GM12878 (cell line): ENCODE measurements at regions not wholly inside any gene's neighbourhood (a gene's known extent, or its start where the extent isn't known, plus 50 kb on each side); places are given as distances from the start of the nearest gene placed in this dataset.

ENCODE experiments used
- ATAC-seq: fragments of 200-7000 bp; cut with Tn5 transposase; 3 replicates; pipeline ENCODE4 v1.9.1; 2020; ENCODE audit warnings: mild to moderate bottlenecking, moderate library complexity
- BruUV-seq: library from RNA; stranded (reverse); fragments of 400-500 nt; replicated peaks from 2 replicates; lab custom pipeline; 2021; lab: Mats Ljungman, UMichigan
- CTCF ChIA-PET: fragments of 300-600 bp; sonication (Branson Sonifier 250); formaldehyde crosslinking; extraction: SDS; loops from one replicate; lab custom pipeline; 2021; ENCODE audit warnings: inconsistent platforms; lab: Yijun Ruan, JAX
- POLR2A ChIA-PET: fragments of 350-600 bp; formaldehyde crosslinking; extraction: SDS; loops from one replicate; lab custom pipeline; 2021; ENCODE audit warnings: inconsistent platforms; lab: Charles Lee
- RAD21 ChIA-PET: fragments of 300-600 bp; sonication (Branson Sonifier 250); formaldehyde crosslinking; loops from one replicate; lab custom pipeline; 2023; ENCODE audit warnings: antibody characterized with exemption; ENCODE audit not compliant: unreplicated experiment; lab: Charles Lee
- SMC1A ChIA-PET: fragments of 300-600 bp; sonication (Branson Sonifier 250); formaldehyde crosslinking; loops from one replicate; lab custom pipeline; 2023; ENCODE audit not compliant: unreplicated experiment, uncharacterized antibody; lab: Charles Lee
- DNase-seq: peaks from one replicate; pipeline ENCODE4 v3.0.0-alpha.2; 2011; ENCODE audit warnings: low read depth, low spot score
- FAIRE-seq: peaks from 3 replicates; lab custom pipeline; 2011; peaks lifted over from hg19 to GRCh38; lab: Jason Lieb, UNC
- H2AFZ ChIP-seq: 2 replicates; pipeline ENCODE4 v1.6.0; 2011; ENCODE audit warnings: low read depth, low read length, control low read depth; ENCODE audit not compliant: control insufficient read depth
- H3K27ac ChIP-seq: 2 replicates; pipeline ENCODE4 v1.5.1; 2011; ENCODE audit warnings: control low read depth; ENCODE audit not compliant: control insufficient read depth, insufficient read depth
- H3K27me3 ChIP-seq, 2 experiments: replicated peaks in 1 of 2; 2 replicates each; pipeline versions ENCODE4 v1.6.0 to v1.6.1; 2011; ENCODE audit warnings: low read length in 1 of 2; ENCODE audit not compliant: control insufficient read depth in 2 of 2, insufficient read depth in 2 of 2
- H3K36me3 ChIP-seq, 2 experiments: 2 replicates each; pipeline ENCODE4 v1.5.1; 2011; ENCODE audit warnings: low read length in 1 of 2; ENCODE audit not compliant: control insufficient read depth in 2 of 2, insufficient read depth in 2 of 2
- H3K4me1 ChIP-seq: 2 replicates; pipeline ENCODE4 v1.6.1; 2011; ENCODE audit warnings: mild to moderate bottlenecking, low read length, moderate library complexity, mixed read lengths; ENCODE audit not compliant: control insufficient read depth, insufficient read depth
- H3K4me2 ChIP-seq: 2 replicates; pipeline ENCODE4 v1.6.0; 2011; ENCODE audit warnings: control low read depth; ENCODE audit not compliant: control insufficient read depth, insufficient read depth
- H3K4me3 ChIP-seq: fragments of 200-600 bp; sonication (generic); 2 replicates; pipeline ENCODE4 v1.5.1; 2016
- H3K79me2 ChIP-seq: 2 replicates; pipeline ENCODE4 v1.6.0; 2011; ENCODE audit warnings: low read length; ENCODE audit not compliant: control insufficient read depth, insufficient read depth
- H3K9ac ChIP-seq: 2 replicates; pipeline ENCODE4 v1.8.0; 2011; ENCODE audit warnings: low read length, control low read depth, mixed read lengths; ENCODE audit not compliant: control insufficient read depth, insufficient read depth
- H3K9me3 ChIP-seq: replicated peaks from 3 replicates; pipeline ENCODE4 v1.5.1; 2011; ENCODE audit warnings: mild to moderate bottlenecking, low read length; ENCODE audit not compliant: control insufficient read depth, insufficient read depth
- H4K20me1 ChIP-seq: 2 replicates; pipeline ENCODE4 v1.6.0; 2011; ENCODE audit not compliant: control insufficient read depth, insufficient read depth
- BRCA1 ChIP-seq: IDR thresholded peaks from 2 replicates; pipeline ENCODE4 v1.6.1; 2011; ENCODE audit warnings: low read depth, low read length, improper control_type of control experiment
- CBFB ChIP-seq: IDR thresholded peaks from 2 replicates; pipeline ENCODE4 v1.6.1; 2016; ENCODE audit warnings: antibody characterized with exemption, low read depth
- CBX5 ChIP-seq: sonication (generic); IDR thresholded peaks from 2 replicates; pipeline ENCODE4 v1.6.1; 2016; ENCODE audit warnings: low read depth, moderate library complexity, mild to moderate bottlenecking, inconsistent platforms
- GATAD2B ChIP-seq: fragments of 450-650 bp; conservative IDR thresholded peaks from 2 replicates; pipeline ENCODE4 v1.6.1; 2017; ENCODE audit warnings: low read depth, mild to moderate bottlenecking, moderate library complexity
- HDAC6 ChIP-seq: fragments of 200-600 bp; sonication (generic); IDR thresholded peaks from one replicate; pipeline ENCODE4 v1.8.0; 2017; ENCODE audit warnings: antibody characterized with exemption; ENCODE audit not compliant: unreplicated experiment
- IKZF1 ChIP-seq: fragments of 450-650 bp; conservative IDR thresholded peaks from 2 replicates; pipeline ENCODE4 v1.6.1; 2017; ENCODE audit warnings: antibody characterized with exemption, mild to moderate bottlenecking
- IRF5 ChIP-seq: fragments of 450-650 bp; IDR thresholded peaks from 2 replicates; pipeline ENCODE4 v1.6.1; 2017; ENCODE audit warnings: borderline replicate concordance
- MEF2A ChIP-seq: IDR thresholded peaks from 2 replicates; pipeline ENCODE4 v1.6.1; 2011; ENCODE audit warnings: low read depth, mild to moderate bottlenecking, low read length, moderate library complexity; ENCODE audit not compliant: insufficient read depth
- MTA2 ChIP-seq: fragments of 450-650 bp; IDR thresholded peaks from 2 replicates; pipeline ENCODE4 v1.6.1; 2016; ENCODE audit warnings: low read depth, mild to moderate bottlenecking, moderate library complexity
- RELB ChIP-seq: fragments of 450-650 bp; IDR thresholded peaks from 2 replicates; pipeline ENCODE4 v1.6.1; 2017; ENCODE audit warnings: low read depth, mild to moderate bottlenecking, moderate library complexity
- STAT1 ChIP-seq: fragments of 450-650 bp; conservative IDR thresholded peaks from 2 replicates; pipeline ENCODE4 v1.6.1; 2014; ENCODE audit warnings: antibody characterized with exemption, mild to moderate bottlenecking
- SUPT20H ChIP-seq: IDR thresholded peaks from 2 replicates; pipeline ENCODE4 v1.6.1; 2011; ENCODE audit warnings: low read depth, mild to moderate bottlenecking, low read length, moderate library complexity, borderline replicate concordance; ENCODE audit not compliant: control insufficient read depth
- in situ Hi-C: fragments of 300-500 bp; cut with MboI; formaldehyde crosslinking; loops from 9 replicates; pipeline ENCODE4 v1.14.3; 2018; ENCODE audit warnings: mixed read lengths
- intact Hi-C: fragments of 100-400 bp; cut with micrococcal nuclease; formaldehyde crosslinking; loops from one replicate; pipeline ENCODE4 v1.14.2; 2022; ENCODE audit not compliant: unreplicated experiment

- no peaks in the 10 kb centered on the region for H3K79me2 ChIP-seq
- H4K20me1 ChIP-seq, result no peaks in the 10 kb centered on the region
- H3K9me3 ChIP-seq, result no peaks in the 10 kb centered on the region
- POLR2A ChIA-PET, result no interaction called here
- H3K27ac ChIP-seq, result no peak overlapping the region
- H3K36me3 ChIP-seq, result no peaks in the 10 kb centered on the region
- no peaks in the 10 kb centered on the region for H3K27me3 ChIP-seq
- DNase-seq, result no peak
- no peak for ATAC-seq
- RAD21 ChIA-PET, result no interaction called here
- H3K9ac ChIP-seq, result no peak overlapping the region
- TF ChIP-seq RELB, result no peak
- no peak for TF ChIP-seq MTA2
- TF ChIP-seq MEF2A, result no peak
- no peak for TF ChIP-seq CBFB
- no peak for TF ChIP-seq BRCA1
- TF ChIP-seq HDAC6, result no peak
- TF ChIP-seq SUPT20H, result no peak
- no peak for TF ChIP-seq CBX5
- no peak for TF ChIP-seq GATAD2B
- no peak for TF ChIP-seq STAT1
- no peak for TF ChIP-seq IRF5
- no peak for TF ChIP-seq IKZF1
- no peak overlapping the region for H3K4me2 ChIP-seq
- no TSS peak for BruUV-seq
- H3K4me1 ChIP-seq, result no peaks in the 10 kb centered on the region
- no peak overlapping the region for H3K4me3 ChIP-seq
- in situ Hi-C loops, result no loop called here
- intact Hi-C loops, result no loop called here
- FAIRE-seq, result no peak
- CTCF ChIA-PET, result no interaction called here
- H2AFZ ChIP-seq, result no peak overlapping the region
- SMC1A ChIA-PET, result no interaction called here
Observed at GRCh38 chr13:70789751-70790150, 681.5 kb upstream of the KLHL1 start.
